HCT116 (cell line): ENCODE measurements at regions not wholly inside any gene's neighbourhood (a gene's known extent, or its start where the extent isn't known, plus 50 kb on each side); places are given as distances from the start of the nearest gene placed in this dataset.

Experiments used
- ATAC-seq: fragments of 200-7000 bp; cut with Tn5 transposase; 2 replicates; pipeline ENCODE4 v1.9.1; 2020; ENCODE audit warnings: mild to moderate bottlenecking, moderate library complexity
- BruUV-seq: library from RNA; stranded (reverse); fragments of 400-500 nt; replicated peaks from 2 replicates; lab custom pipeline; 2021; lab: Mats Ljungman, UMichigan
- CTCF ChIA-PET: fragments of 300-600 bp; sonication (Branson Sonifier 250); formaldehyde crosslinking; loops from one replicate; lab custom pipeline; 2021; ENCODE audit warnings: antibody characterized with exemption; lab: Charles Lee
- POLR2A ChIA-PET: fragments of 300-600, 350-600 bp; sonication (Branson Sonifier 250); formaldehyde crosslinking; loops from one replicate; lab custom pipeline; 2021; ENCODE audit warnings: antibody characterized with exemption; lab: Charles Lee
- RAD21 ChIA-PET, 2 experiments: fragments of 300-600 bp; sonication (Branson Sonifier 250); formaldehyde crosslinking; loops; one replicate each; lab custom pipeline; 2023; ENCODE audit warnings: low total read pairs in 2 of 2; ENCODE audit not compliant: uncharacterized antibody in 2 of 2, unreplicated experiment in 2 of 2, low non-redundant PET in 1 of 2; lab: Charles Lee
- DNase-seq: peaks from one replicate; pipeline ENCODE4 v3.0.0-alpha.2; 2010; ENCODE audit warnings: low read depth, low spot score
- H2AFZ ChIP-seq: fragments of 200-600 bp; shearing (Covaris generic), sonication (generic); 2 replicates; pipeline ENCODE4 v1.6.1; 2017; ENCODE audit warnings: low read depth, mixed run types, mixed read lengths, antibody characterized with exemption, low read length; ENCODE audit not compliant: poor library complexity, severe bottlenecking
- H3K27ac ChIP-seq: 2 replicates; pipeline ENCODE4 v1.5.1; 2012; ENCODE audit warnings: low read depth, low read length
- H3K27me3 ChIP-seq: fragments of 200-600 bp; sonication (generic); 2 replicates; pipeline ENCODE4 v1.6.1; 2016; ENCODE audit warnings: mixed run types, low read length, mixed read lengths; ENCODE audit not compliant: insufficient read depth
- H3K36me3 ChIP-seq, 2 experiments: fragments of 200-500 bp in 1 of 2; fragments of 200-600 bp in 1 of 2; sonication (Bioruptor generic) in 1 of 2; sonication (generic) in 1 of 2; 2 replicates each; pipeline versions ENCODE4 v1.5.1 to v1.6.1; 2014 to 2016; ENCODE audit warnings: low read length in 2 of 2, inconsistent platforms in 1 of 2, mixed read lengths in 1 of 2, mixed run types in 1 of 2; ENCODE audit not compliant: insufficient read depth in 2 of 2, control insufficient read depth in 1 of 2
- H3K4me1 ChIP-seq, 2 experiments: fragments of 200-600 bp in 1 of 2; sonication (generic) in 1 of 2; 2 replicates each; pipeline versions ENCODE4 v1.5.1 to v1.6.1; 2012 to 2017; ENCODE audit warnings: low read length in 2 of 2, inconsistent platforms in 1 of 2, mild to moderate bottlenecking in 1 of 2, mixed read lengths in 1 of 2, mixed run types in 1 of 2, moderate library complexity in 1 of 2; ENCODE audit not compliant: insufficient read depth in 2 of 2, control insufficient read depth in 1 of 2
- H3K4me2 ChIP-seq: fragments of 200-600 bp; sonication (generic); 2 replicates; pipeline ENCODE4 v1.6.1; 2017; ENCODE audit warnings: mixed run types, low read length, mixed read lengths
- H3K4me3 ChIP-seq, 2 experiments: fragments of 200-600 bp in 1 of 2; sonication (generic) in 1 of 2; replicated peaks in 1 of 2; 2 replicates each; pipeline ENCODE4 v1.5.1; 2011 to 2016; ENCODE audit warnings: low read length in 2 of 2, control low read depth in 1 of 2, low read depth in 1 of 2, mild to moderate bottlenecking in 1 of 2, mixed read lengths in 1 of 2, mixed run types in 1 of 2
- H3K79me2 ChIP-seq: fragments of 200-600 bp; sonication (generic); 2 replicates; pipeline ENCODE4 v1.6.1; 2017; ENCODE audit warnings: mild to moderate bottlenecking, mixed run types, low read length, moderate library complexity, mixed read lengths; ENCODE audit not compliant: insufficient read depth
- H3K9ac ChIP-seq: fragments of 200-600 bp; sonication (generic); 2 replicates; pipeline ENCODE4 v1.6.1; 2016; ENCODE audit warnings: low read length, mixed read lengths
- H3K9me2 ChIP-seq: fragments of 200-600 bp; sonication (generic), shearing (Covaris generic); 2 replicates; pipeline ENCODE4 v1.6.1; 2017; ENCODE audit warnings: mixed run types, mild to moderate bottlenecking, moderate library complexity; ENCODE audit not compliant: insufficient read depth
- H3K9me3 ChIP-seq, 2 experiments: fragments of 200-500 bp in 1 of 2; fragments of 200-600 bp in 1 of 2; sonication (Bioruptor generic) in 1 of 2; sonication (generic) in 1 of 2; 2 replicates each; pipeline ENCODE4 v1.6.1; 2014 to 2017; ENCODE audit warnings: low read length in 2 of 2, mixed read lengths in 2 of 2, inconsistent platforms in 1 of 2, low read depth in 1 of 2, mild to moderate bottlenecking in 1 of 2, mixed run types in 1 of 2, moderate library complexity in 1 of 2; ENCODE audit not compliant: control insufficient read depth in 1 of 2, insufficient read depth in 1 of 2
- H4K20me1 ChIP-seq: fragments of 200-600 bp; sonication (generic), shearing (Covaris generic); 2 replicates; pipeline ENCODE4 v1.6.1; 2017; ENCODE audit warnings: mixed run types, mild to moderate bottlenecking, moderate library complexity; ENCODE audit not compliant: insufficient read depth
- EGR1 ChIP-seq: IDR thresholded peaks from 2 replicates; pipeline ENCODE4 v1.6.1; 2012; ENCODE audit warnings: low read depth
- EZH2 ChIP-seq: fragments of 200-600 bp; sonication (generic); IDR thresholded peaks from 2 replicates; pipeline ENCODE4 v1.6.1; 2017; ENCODE audit warnings: antibody characterized with exemption, mixed run types
- JUND ChIP-seq: IDR thresholded peaks from 2 replicates; pipeline ENCODE4 v1.6.1; 2012
- POLR2AphosphoS5 ChIP-seq: IDR thresholded peaks from 2 replicates; pipeline ENCODE4 v1.6.1; 2011; ENCODE audit warnings: mild to moderate bottlenecking, low read depth, low read length, moderate library complexity
- RAD21 ChIP-seq: IDR thresholded peaks from 2 replicates; pipeline ENCODE4 v1.6.1; 2012; ENCODE audit warnings: low read depth, mild to moderate bottlenecking
- ZFX ChIP-seq: fragments of 450-650 bp; IDR thresholded peaks from 2 replicates; pipeline ENCODE4 v1.6.1; 2017
- ZNF274 ChIP-seq: fragments of 200-500 bp; sonication (Bioruptor generic); IDR thresholded peaks from 2 replicates; pipeline ENCODE4 v1.6.1; 2014; ENCODE audit warnings: mild to moderate bottlenecking, low read depth, low read length, inconsistent platforms
- intact Hi-C: fragments of 100-400 bp; cut with micrococcal nuclease; formaldehyde crosslinking; loops from 2 replicates; pipeline ENCODE4 v1.10.0; 2022
- TF ChIP-seq, protein P1 (sequence below), 3 experiments: fragments of 200-600 bp in 1 of 3; sonication (generic) in 1 of 3; IDR thresholded peaks in 2 of 3; conservative IDR thresholded peaks in 1 of 3; 2 replicates each; pipeline ENCODE4 v1.5.1; 2012 to 2017; ENCODE audit warnings: low read depth in 2 of 3, low read length in 2 of 3, antibody characterized with exemption in 1 of 3, borderline replicate concordance in 1 of 3, control low read depth in 1 of 3, mild to moderate bottlenecking in 1 of 3, mixed read lengths in 1 of 3, mixed run types in 1 of 3, moderate library complexity in 1 of 3; ENCODE audit not compliant: insufficient read depth in 1 of 3
- TF ChIP-seq, protein P2 (sequence below): IDR thresholded peaks from 2 replicates; pipeline ENCODE4 v1.6.1; 2012; ENCODE audit warnings: low read depth
- TF ChIP-seq, protein P3 (sequence below): IDR thresholded peaks from 2 replicates; pipeline ENCODE4 v1.6.1; 2011; ENCODE audit warnings: mild to moderate bottlenecking, low read length, moderate library complexity; ENCODE audit not compliant: insufficient replicate concordance; ENCODE audit errors: extremely low read depth

DNA sequence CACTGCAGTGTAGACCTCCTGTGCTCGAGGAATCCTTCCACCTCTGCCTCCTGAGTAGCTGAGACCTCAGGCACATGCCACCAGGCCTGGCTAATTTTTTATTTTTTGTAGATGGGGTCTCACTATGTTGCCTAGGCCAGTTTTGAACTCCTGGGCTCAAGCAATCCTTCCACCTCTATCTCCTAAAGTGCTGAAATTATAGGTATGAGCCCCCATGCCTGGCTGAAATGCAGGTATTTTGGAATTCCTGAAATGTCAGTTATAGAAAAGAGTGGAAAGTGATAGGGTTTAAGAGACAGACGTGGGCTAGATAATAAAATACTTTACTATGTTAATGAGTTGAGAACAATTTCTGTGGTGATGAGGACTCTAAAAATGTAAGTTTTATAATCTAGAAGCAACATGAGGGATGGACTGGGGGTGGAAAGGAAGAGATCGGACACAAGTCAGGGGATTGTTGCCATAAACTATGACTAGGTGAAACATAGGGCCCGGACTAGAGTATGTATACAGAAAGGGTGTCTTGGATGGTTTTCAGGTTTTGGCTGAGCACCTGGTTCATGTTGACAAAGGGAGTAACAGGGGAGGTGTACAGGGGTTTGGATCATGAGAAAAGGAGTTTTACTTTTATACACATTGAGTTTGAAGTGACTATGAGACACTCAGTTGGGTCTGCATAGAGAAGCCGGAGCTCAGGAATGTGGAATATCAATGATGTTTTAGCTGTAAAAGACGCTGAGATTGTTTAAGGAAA lies 165.6 kb upstream of the STARD13 start:
- CTCF ChIA-PET = no interaction called here

DNA sequence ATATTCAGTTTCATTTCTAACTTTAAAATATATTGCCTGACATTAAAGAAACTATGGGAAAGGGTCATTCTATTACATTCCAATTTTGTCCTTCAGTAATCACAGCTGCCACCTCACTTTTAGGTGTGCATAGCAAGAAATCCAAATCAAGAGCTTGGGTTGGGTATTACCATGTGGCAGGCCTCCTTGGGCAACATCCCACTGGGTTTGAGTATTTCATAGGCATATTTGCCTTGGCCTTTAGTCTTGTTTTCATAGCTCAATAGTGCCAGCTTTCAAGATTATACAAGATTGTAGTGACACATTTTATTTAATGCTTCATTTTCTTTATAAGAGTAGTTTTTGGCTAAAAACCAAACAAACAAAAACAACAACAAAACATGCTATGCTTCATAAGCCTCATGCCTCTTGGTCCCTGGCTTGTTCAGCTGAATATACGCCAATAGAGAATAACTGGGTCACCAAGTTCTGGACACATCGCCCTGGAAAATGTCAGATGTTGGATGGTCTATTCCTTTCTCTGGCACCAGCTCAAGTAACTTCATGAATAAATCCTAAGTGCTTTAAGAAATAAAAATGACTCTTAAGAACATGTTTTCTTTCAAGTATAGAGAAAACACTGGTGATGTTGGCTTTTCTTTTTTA lies 167.4 kb upstream of the STARD13 start:
- TF ChIP-seq ZFX (no peak), POLR2AphosphoS5 (no peak), EGR1 (no peak), JUND (no peak), ZNF274 (no peak)
- TF ChIP-seq, protein P1, sequence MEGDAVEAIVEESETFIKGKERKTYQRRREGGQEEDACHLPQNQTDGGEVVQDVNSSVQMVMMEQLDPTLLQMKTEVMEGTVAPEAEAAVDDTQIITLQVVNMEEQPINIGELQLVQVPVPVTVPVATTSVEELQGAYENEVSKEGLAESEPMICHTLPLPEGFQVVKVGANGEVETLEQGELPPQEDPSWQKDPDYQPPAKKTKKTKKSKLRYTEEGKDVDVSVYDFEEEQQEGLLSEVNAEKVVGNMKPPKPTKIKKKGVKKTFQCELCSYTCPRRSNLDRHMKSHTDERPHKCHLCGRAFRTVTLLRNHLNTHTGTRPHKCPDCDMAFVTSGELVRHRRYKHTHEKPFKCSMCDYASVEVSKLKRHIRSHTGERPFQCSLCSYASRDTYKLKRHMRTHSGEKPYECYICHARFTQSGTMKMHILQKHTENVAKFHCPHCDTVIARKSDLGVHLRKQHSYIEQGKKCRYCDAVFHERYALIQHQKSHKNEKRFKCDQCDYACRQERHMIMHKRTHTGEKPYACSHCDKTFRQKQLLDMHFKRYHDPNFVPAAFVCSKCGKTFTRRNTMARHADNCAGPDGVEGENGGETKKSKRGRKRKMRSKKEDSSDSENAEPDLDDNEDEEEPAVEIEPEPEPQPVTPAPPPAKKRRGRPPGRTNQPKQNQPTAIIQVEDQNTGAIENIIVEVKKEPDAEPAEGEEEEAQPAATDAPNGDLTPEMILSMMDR (IDR thresholded peaks at IDR 0.05 in 2 of 3, conservative IDR thresholded peaks at IDR 0.05 in 1 of 3; ENCODE audit: borderline replicate concordance in 1 of 3, insufficient read depth in 1 of 3, low read depth in 2 of 3, low read length in 2 of 3) = no peak
- TF ChIP-seq, protein P2, sequence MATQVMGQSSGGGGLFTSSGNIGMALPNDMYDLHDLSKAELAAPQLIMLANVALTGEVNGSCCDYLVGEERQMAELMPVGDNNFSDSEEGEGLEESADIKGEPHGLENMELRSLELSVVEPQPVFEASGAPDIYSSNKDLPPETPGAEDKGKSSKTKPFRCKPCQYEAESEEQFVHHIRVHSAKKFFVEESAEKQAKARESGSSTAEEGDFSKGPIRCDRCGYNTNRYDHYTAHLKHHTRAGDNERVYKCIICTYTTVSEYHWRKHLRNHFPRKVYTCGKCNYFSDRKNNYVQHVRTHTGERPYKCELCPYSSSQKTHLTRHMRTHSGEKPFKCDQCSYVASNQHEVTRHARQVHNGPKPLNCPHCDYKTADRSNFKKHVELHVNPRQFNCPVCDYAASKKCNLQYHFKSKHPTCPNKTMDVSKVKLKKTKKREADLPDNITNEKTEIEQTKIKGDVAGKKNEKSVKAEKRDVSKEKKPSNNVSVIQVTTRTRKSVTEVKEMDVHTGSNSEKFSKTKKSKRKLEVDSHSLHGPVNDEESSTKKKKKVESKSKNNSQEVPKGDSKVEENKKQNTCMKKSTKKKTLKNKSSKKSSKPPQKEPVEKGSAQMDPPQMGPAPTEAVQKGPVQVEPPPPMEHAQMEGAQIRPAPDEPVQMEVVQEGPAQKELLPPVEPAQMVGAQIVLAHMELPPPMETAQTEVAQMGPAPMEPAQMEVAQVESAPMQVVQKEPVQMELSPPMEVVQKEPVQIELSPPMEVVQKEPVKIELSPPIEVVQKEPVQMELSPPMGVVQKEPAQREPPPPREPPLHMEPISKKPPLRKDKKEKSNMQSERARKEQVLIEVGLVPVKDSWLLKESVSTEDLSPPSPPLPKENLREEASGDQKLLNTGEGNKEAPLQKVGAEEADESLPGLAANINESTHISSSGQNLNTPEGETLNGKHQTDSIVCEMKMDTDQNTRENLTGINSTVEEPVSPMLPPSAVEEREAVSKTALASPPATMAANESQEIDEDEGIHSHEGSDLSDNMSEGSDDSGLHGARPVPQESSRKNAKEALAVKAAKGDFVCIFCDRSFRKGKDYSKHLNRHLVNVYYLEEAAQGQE = no peak
- Histone ChIP-seq H3K9me2 (no peaks in the 10 kb centered on the region), H3K4me2 (no peak overlapping the region), H3K9ac (no peak overlapping the region), H3K4me1 (no peaks in the 10 kb centered on the region), H3K4me3 (no peak overlapping the region), H3K27ac (no peak overlapping the region), H2AFZ (no peak overlapping the region), H3K36me3 (no peaks in the 10 kb centered on the region), H3K27me3 (no peaks in the 10 kb centered on the region), H3K9me3 (no peaks in the 10 kb centered on the region), H3K79me2 (no peaks in the 10 kb centered on the region), H4K20me1 (no peaks in the 10 kb centered on the region)
- RAD21 ChIA-PET = interaction anchor here in 1 of 2 experiments (1.2 kb wide), 1 partner anchor 225 kb away, joined by 3 read pairs; no protein-coding TSS in a partner anchor
- intact Hi-C loops = no loop called here
- DNase-seq = no peak
- ATAC-seq = no peak
- no TSS peak for BruUV-seq
- CTCF ChIA-PET = no interaction called here
- POLR2A ChIA-PET = no interaction called here

More for the DNA sequence above, 165.6 kb upstream of the STARD13 start:
- no peaks in the 10 kb centered on the region for H3K4me1 ChIP-seq
- no peaks in the 10 kb centered on the region for H3K36me3 ChIP-seq
- TF ChIP-seq RAD21 (no peak), POLR2AphosphoS5 (no peak), EZH2 (no peak)
- TF ChIP-seq, protein P3, sequence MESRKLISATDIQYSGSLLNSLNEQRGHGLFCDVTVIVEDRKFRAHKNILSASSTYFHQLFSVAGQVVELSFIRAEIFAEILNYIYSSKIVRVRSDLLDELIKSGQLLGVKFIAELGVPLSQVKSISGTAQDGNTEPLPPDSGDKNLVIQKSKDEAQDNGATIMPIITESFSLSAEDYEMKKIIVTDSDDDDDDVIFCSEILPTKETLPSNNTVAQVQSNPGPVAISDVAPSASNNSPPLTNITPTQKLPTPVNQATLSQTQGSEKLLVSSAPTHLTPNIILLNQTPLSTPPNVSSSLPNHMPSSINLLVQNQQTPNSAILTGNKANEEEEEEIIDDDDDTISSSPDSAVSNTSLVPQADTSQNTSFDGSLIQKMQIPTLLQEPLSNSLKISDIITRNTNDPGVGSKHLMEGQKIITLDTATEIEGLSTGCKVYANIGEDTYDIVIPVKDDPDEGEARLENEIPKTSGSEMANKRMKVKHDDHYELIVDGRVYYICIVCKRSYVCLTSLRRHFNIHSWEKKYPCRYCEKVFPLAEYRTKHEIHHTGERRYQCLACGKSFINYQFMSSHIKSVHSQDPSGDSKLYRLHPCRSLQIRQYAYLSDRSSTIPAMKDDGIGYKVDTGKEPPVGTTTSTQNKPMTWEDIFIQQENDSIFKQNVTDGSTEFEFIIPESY = no peak
- TF ChIP-seq, all 23 proteins: peak for 0
- Histone ChIP-seq H3K4me2 (no peak overlapping the region), H2AFZ (no peak overlapping the region), H3K4me3 (no peak overlapping the region), H3K9me2 (no peaks in the 10 kb centered on the region), H3K9me3 (no peaks in the 10 kb centered on the region), H4K20me1 (no peaks in the 10 kb centered on the region), H3K79me2 (no peaks in the 10 kb centered on the region), H3K9ac (no peak overlapping the region), H3K27ac (no peak overlapping the region), H3K27me3 (no peaks in the 10 kb centered on the region)
- RAD21 ChIA-PET = no interaction called here
- DNase-seq (no peak), ATAC-seq (no peak)
- no TSS peak for BruUV-seq
- POLR2A ChIA-PET = no interaction called here
- intact Hi-C loops = no loop called here
